ENCODE measurements at regions not wholly inside any gene's neighbourhood (a gene's known extent, or its start where the extent isn't known, plus 50 kb on each side); places are given as distances from the start of the nearest gene placed in this dataset.
A peak's percentile ranks its signal among the peaks of the same experiment; 100 is the strongest.

GRCh38 chr3:31253782-31254181 is 278.9 kb upstream of the STT3B start:
- Mint-ChIP-seq H3K36me3 (ENCODE audit: low read depth) (peaks cover 39% of the 10 kb centered on the region), H3K9me3 (peaks cover 30% of the 10 kb centered on the region), H3K27ac (peak overlapping the region; percentile 80), H3K4me3 (peak overlapping the region; percentile 18), H3K4me1 (peaks cover 56% of the 10 kb centered on the region), H3K27me3 (no peaks in the 10 kb centered on the region)
- CTCF ChIA-PET = no interaction called here
- POLR2A ChIA-PET = interaction anchor here (1.4 kb wide), 1 partner anchor 14 kb away, joined by 5 read pairs; no protein-coding TSS in a partner anchor
- no peak for DNase-seq

GRCh38 chr3:31254483-31254882 is 278.2 kb upstream of the STT3B start:
- DNase-seq = no peak
- Mint-ChIP-seq H3K27ac (peak overlapping the region; percentile 80), H3K4me3 (no peak overlapping the region), H3K36me3 (ENCODE audit: low read depth) (peaks cover 42% of the 10 kb centered on the region), H3K9me3 (peaks cover 34% of the 10 kb centered on the region), H3K4me1 (peaks cover 50% of the 10 kb centered on the region), H3K27me3 (no peaks in the 10 kb centered on the region)
- ChIA-PET CTCF (no interaction called here), POLR2A (no interaction called here)

GRCh38 chr3:31255007-31255581 is 277.6 kb upstream of the STT3B start:
- no peak overlapping the region for H3K27ac Mint-ChIP-seq
- no peak overlapping the region for H3K4me3 Mint-ChIP-seq
- CTCF ChIA-PET = no interaction called here
- POLR2A ChIA-PET = no interaction called here
- H3K27me3 Mint-ChIP-seq = no peaks in the 10 kb centered on the region
- peaks cover 44% of the 10 kb centered on the region for H3K4me1 Mint-ChIP-seq
- peaks cover 48% of the 10 kb centered on the region for H3K36me3 Mint-ChIP-seq (ENCODE audit: low read depth)
- DNase-seq = no peak
- H3K9me3 Mint-ChIP-seq = peaks cover 38% of the 10 kb centered on the region

GRCh38 chr3:31262201-31262600 is 270.5 kb upstream of the STT3B start:
- POLR2A ChIA-PET = no interaction called here
- Mint-ChIP-seq H3K4me3 (no peak overlapping the region), H3K36me3 (ENCODE audit: low read depth) (peaks cover 16% of the 10 kb centered on the region), H3K9me3 (peaks cover 18% of the 10 kb centered on the region), H3K27ac (no peak overlapping the region), H3K4me1 (no peaks in the 10 kb centered on the region), H3K27me3 (no peaks in the 10 kb centered on the region)
- CTCF ChIA-PET = no interaction called here
- no peak for DNase-seq

- H3K27me3 Mint-ChIP-seq = no peaks in the 10 kb centered on the region
- no peak overlapping the region for H3K27ac Mint-ChIP-seq
- ChIA-PET POLR2A (no interaction called here), CTCF (no interaction called here)
- H3K4me3 Mint-ChIP-seq = no peak overlapping the region
- DNase-seq = no peak
- H3K36me3 Mint-ChIP-seq (ENCODE audit: low read depth) = peaks cover 16% of the 10 kb centered on the region
- peaks cover 18% of the 10 kb centered on the region for H3K9me3 Mint-ChIP-seq
- H3K4me1 Mint-ChIP-seq = peaks cover 5% of the 10 kb centered on the region
Observed at GRCh38 chr3:31263897-31264296, 268.8 kb upstream of the STT3B start.

GRCh38 chr3:31265646-31266428 is 266.9 kb upstream of the STT3B start:
- no peak for DNase-seq
- CTCF ChIA-PET = interaction anchor here (0.9 kb wide), 1 partner anchor 267 kb away, joined by 3 read pairs; the partner anchor contains the start of gene STT3B
- POLR2A ChIA-PET = no interaction called here
- Mint-ChIP-seq H3K4me3 (no peak overlapping the region), H3K9me3 (peaks cover 6% of the 10 kb centered on the region), H3K36me3 (ENCODE audit: low read depth) (peaks cover under 1% of the 10 kb centered on the region), H3K27me3 (no peaks in the 10 kb centered on the region), H3K27ac (no peak overlapping the region), H3K4me1 (peaks cover 6% of the 10 kb centered on the region)

- DNase-seq = no peak
- H3K27ac Mint-ChIP-seq = no peak overlapping the region
- POLR2A ChIA-PET = interaction anchor here (0.7 to 1.8 kb wide), 3 partner anchors 16 to 55 kb away, joined by 3 to 5 read pairs (median 3); no protein-coding TSS in a partner anchor
- H3K27me3 Mint-ChIP-seq = no peaks in the 10 kb centered on the region
- CTCF ChIA-PET = no interaction called here
- H3K4me3 Mint-ChIP-seq = no peak overlapping the region
- H3K36me3 Mint-ChIP-seq (ENCODE audit: low read depth) = peaks cover 2% of the 10 kb centered on the region
- peaks cover 4% of the 10 kb centered on the region for H3K9me3 Mint-ChIP-seq
- peaks cover 8% of the 10 kb centered on the region for H3K4me1 Mint-ChIP-seq
Observed at GRCh38 chr3:31268868-31269267, 263.9 kb upstream of the STT3B start.

- Mint-ChIP-seq H3K27me3 (no peaks in the 10 kb centered on the region), H3K4me3 (no peak overlapping the region), H3K4me1 (peaks cover 8% of the 10 kb centered on the region), H3K9me3 (peaks cover 4% of the 10 kb centered on the region), H3K27ac (no peak overlapping the region), H3K36me3 (ENCODE audit: low read depth) (peaks cover 2% of the 10 kb centered on the region)
- POLR2A ChIA-PET = no interaction called here
- CTCF ChIA-PET = no interaction called here
- DNase-seq = no peak
Observed at GRCh38 chr3:31270010-31270409, 262.7 kb upstream of the STT3B start.

- CTCF ChIA-PET = no interaction called here
- H3K27me3 Mint-ChIP-seq = no peaks in the 10 kb centered on the region
- H3K36me3 Mint-ChIP-seq (ENCODE audit: low read depth) = peaks cover 5% of the 10 kb centered on the region
- no peak for DNase-seq
- H3K9me3 Mint-ChIP-seq = no peaks in the 10 kb centered on the region
- no peak overlapping the region for H3K27ac Mint-ChIP-seq
- peaks cover 10% of the 10 kb centered on the region for H3K4me1 Mint-ChIP-seq
- H3K4me3 Mint-ChIP-seq = no peak overlapping the region
- POLR2A ChIA-PET = no interaction called here
Observed at GRCh38 chr3:31274326-31275024, 258.2 kb upstream of the STT3B start.

- POLR2A ChIA-PET = no interaction called here
- peaks cover 5% of the 10 kb centered on the region for H3K36me3 Mint-ChIP-seq (ENCODE audit: low read depth)
- CTCF ChIA-PET = no interaction called here
Observed at GRCh38 chr3:31275038-31275572, 257.6 kb upstream of the STT3B start.

GRCh38 chr3:31275583-31275982 is 257.1 kb upstream of the STT3B start:
- CTCF ChIA-PET = no interaction called here
- POLR2A ChIA-PET = no interaction called here
- peaks cover 7% of the 10 kb centered on the region for H3K36me3 Mint-ChIP-seq (ENCODE audit: low read depth)
- no peaks in the 10 kb centered on the region for H3K9me3 Mint-ChIP-seq
- H3K4me1 Mint-ChIP-seq = peaks cover 10% of the 10 kb centered on the region
- DNase-seq = no peak
- H3K4me3 Mint-ChIP-seq = no peak overlapping the region
- no peak overlapping the region for H3K27ac Mint-ChIP-seq
- no peaks in the 10 kb centered on the region for H3K27me3 Mint-ChIP-seq

More at GRCh38 chr3:31275038-31275572, 257.6 kb upstream of the STT3B start:
- no peak overlapping the region for H3K4me3 Mint-ChIP-seq
- DNase-seq = no peak
- H3K27ac Mint-ChIP-seq = no peak overlapping the region
- H3K4me1 Mint-ChIP-seq = peaks cover 10% of the 10 kb centered on the region
- H3K27me3 Mint-ChIP-seq = no peaks in the 10 kb centered on the region
- no peaks in the 10 kb centered on the region for H3K9me3 Mint-ChIP-seq

GRCh38 chr3:31277582-31277981 is 255.1 kb upstream of the STT3B start:
- Mint-ChIP-seq H3K27me3 (no peaks in the 10 kb centered on the region), H3K9me3 (peaks cover 6% of the 10 kb centered on the region), H3K4me3 (no peak overlapping the region), H3K36me3 (ENCODE audit: low read depth) (peaks cover 13% of the 10 kb centered on the region), H3K4me1 (peaks cover 8% of the 10 kb centered on the region), H3K27ac (no peak overlapping the region)
- ChIA-PET CTCF (interaction anchor here (1.1 kb wide), 1 partner anchor 10 kb away, joined by 4 read pairs; no protein-coding TSS in a partner anchor), POLR2A (interaction anchor here (1.3 kb wide), 1 partner anchor 11 kb away, joined by 3 read pairs; no protein-coding TSS in a partner anchor)
- no peak for DNase-seq

- Mint-ChIP-seq H3K4me3 (no peak overlapping the region), H3K27me3 (no peaks in the 10 kb centered on the region), H3K4me1 (peaks cover 10% of the 10 kb centered on the region), H3K27ac (no peak overlapping the region), H3K9me3 (peaks cover 10% of the 10 kb centered on the region), H3K36me3 (ENCODE audit: low read depth) (peaks cover 16% of the 10 kb centered on the region)
- CTCF ChIA-PET = interaction anchor here (1.1 kb wide), 1 partner anchor 11 kb away, joined by 4 read pairs; no protein-coding TSS in a partner anchor
- POLR2A ChIA-PET = interaction anchor here (1.3 kb wide), 1 partner anchor 10 kb away, joined by 3 read pairs; no protein-coding TSS in a partner anchor
- no peak for DNase-seq
Observed at GRCh38 chr3:31278532-31278931, 254.2 kb upstream of the STT3B start.

Measured in activated CD4-positive, alpha-beta memory T cell treated with anti-CD3 and anti-CD28 coated beads, Interleukin-2, amount 10 ng/mL, durations not matched to agents 7 days and 5 days (primary cell).